Smooth muscle cell (in vitro differentiated cells): ENCODE measurements at regions not wholly inside any gene's neighbourhood (a gene's known extent, or its start where the extent isn't known, plus 50 kb on each side); places are given as distances from the start of the nearest gene placed in this dataset.
"Not testable (repeated sequence)": the region's sequence is repeated elsewhere in the genome, so short reads cannot be mapped to it uniquely, and the experiment has no call there.

Experiments
- DNase-seq: peaks from one replicate; lab custom pipeline; 2025; ENCODE audit not compliant: unreplicated experiment; lab: John Stamatoyannopoulos, UW
- H2AFZ ChIP-seq: fragments of 200-600 bp; sonication (generic); 2 replicates; pipeline ENCODE4 v1.6.0; 2016; ENCODE audit warnings: antibody characterized with exemption, low read depth, mild to moderate bottlenecking
- H3F3A ChIP-seq: fragments of 200-600 bp; sonication (generic); 2 replicates; pipeline ENCODE4 v1.6.0; 2017; ENCODE audit warnings: antibody characterized with exemption, low read depth
- H3K27ac ChIP-seq: fragments of 200-600 bp; sonication (generic); 2 replicates; pipeline ENCODE4 v1.5.1; 2016; ENCODE audit warnings: low read depth, mild to moderate bottlenecking
- H3K27me3 ChIP-seq: fragments of 200-600 bp; sonication (generic); 2 replicates; pipeline ENCODE4 v1.6.1; 2016; ENCODE audit warnings: low read depth, mild to moderate bottlenecking
- H3K36me3 ChIP-seq: fragments of 200-600 bp; sonication (generic); 2 replicates; pipeline ENCODE4 v1.5.1; 2016; ENCODE audit warnings: low read depth
- H3K4me1 ChIP-seq: fragments of 200-600 bp; sonication (generic); 2 replicates; pipeline ENCODE4 v1.5.1; 2016; ENCODE audit warnings: low read depth
- H3K4me2 ChIP-seq: fragments of 200-600 bp; sonication (generic); 2 replicates; pipeline ENCODE4 v1.6.0; 2016; ENCODE audit warnings: mild to moderate bottlenecking
- H3K4me3 ChIP-seq: fragments of 200-600 bp; sonication (generic); 2 replicates; pipeline ENCODE4 v1.5.1; 2016; ENCODE audit warnings: mild to moderate bottlenecking
- H3K79me2 ChIP-seq: fragments of 200-600 bp; sonication (generic); 2 replicates; pipeline ENCODE4 v1.6.0; 2016; ENCODE audit warnings: low read depth, mild to moderate bottlenecking
- H3K9ac ChIP-seq: fragments of 200-600 bp; sonication (generic); 2 replicates; pipeline ENCODE4 v1.6.0; 2016; ENCODE audit warnings: low read depth
- H3K9me3 ChIP-seq: fragments of 200-600 bp; sonication (generic); replicated peaks from 2 replicates; pipeline ENCODE4 v1.5.1; 2016; ENCODE audit warnings: low read depth
- H4K20me1 ChIP-seq: fragments of 200-600 bp; sonication (generic); 2 replicates; pipeline ENCODE4 v1.6.0; 2016; ENCODE audit warnings: low read depth
- WGBS: methylation state at CpG from one replicate; pipeline ENCODE4 v1.1.7; 2016; ENCODE audit warnings: low lambda C conversion rate; 5-methylcytosine and 5-hydroxymethylcytosine counted together
- TF ChIP-seq, protein P1 (sequence below): fragments of 200-600 bp; sonication (generic); IDR thresholded peaks from 2 replicates; pipeline ENCODE4 v1.5.1; 2017; ENCODE audit warnings: borderline replicate concordance, mild to moderate bottlenecking, antibody characterized with exemption; ENCODE audit not compliant: insufficient read depth, poor library complexity, severe bottlenecking

DNA sequence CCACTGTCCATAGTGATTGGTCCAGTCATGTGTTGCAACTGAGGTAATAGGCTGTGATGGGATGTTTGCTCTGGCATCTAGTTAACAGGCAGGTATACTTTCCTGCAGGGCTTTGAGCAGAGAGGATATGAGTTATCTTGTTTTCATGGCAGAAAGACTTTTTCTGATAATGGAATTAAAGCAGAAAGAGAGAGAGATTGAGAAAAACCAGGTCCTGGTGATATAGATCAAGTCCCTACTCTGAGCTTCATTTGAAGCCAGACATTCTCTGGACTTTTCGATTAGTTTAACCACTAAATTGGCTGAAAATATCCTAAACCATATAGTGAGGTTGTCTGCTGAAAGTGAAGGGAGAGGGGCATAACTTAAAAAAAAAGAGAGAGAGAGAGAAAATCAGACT is 233.8 kb upstream of the TBX18 start:
- Histone ChIP-seq H3K4me3 (no peak overlapping the region), H3K36me3 (no peaks in the 10 kb centered on the region), H3K9ac (no peak overlapping the region), H4K20me1 (no peaks in the 10 kb centered on the region), H3K4me1 (no peaks in the 10 kb centered on the region), H3K79me2 (no peaks in the 10 kb centered on the region), H3F3A (no peaks in the 10 kb centered on the region), H3K27ac (no peak overlapping the region), H3K4me2 (no peak overlapping the region), H2AFZ (no peak overlapping the region), H3K9me3 (no peaks in the 10 kb centered on the region), H3K27me3 (no peaks in the 10 kb centered on the region)
- WGBS = 72% methylated on average over 1 of the region's 1 CpG
- TF ChIP-seq, protein P1, sequence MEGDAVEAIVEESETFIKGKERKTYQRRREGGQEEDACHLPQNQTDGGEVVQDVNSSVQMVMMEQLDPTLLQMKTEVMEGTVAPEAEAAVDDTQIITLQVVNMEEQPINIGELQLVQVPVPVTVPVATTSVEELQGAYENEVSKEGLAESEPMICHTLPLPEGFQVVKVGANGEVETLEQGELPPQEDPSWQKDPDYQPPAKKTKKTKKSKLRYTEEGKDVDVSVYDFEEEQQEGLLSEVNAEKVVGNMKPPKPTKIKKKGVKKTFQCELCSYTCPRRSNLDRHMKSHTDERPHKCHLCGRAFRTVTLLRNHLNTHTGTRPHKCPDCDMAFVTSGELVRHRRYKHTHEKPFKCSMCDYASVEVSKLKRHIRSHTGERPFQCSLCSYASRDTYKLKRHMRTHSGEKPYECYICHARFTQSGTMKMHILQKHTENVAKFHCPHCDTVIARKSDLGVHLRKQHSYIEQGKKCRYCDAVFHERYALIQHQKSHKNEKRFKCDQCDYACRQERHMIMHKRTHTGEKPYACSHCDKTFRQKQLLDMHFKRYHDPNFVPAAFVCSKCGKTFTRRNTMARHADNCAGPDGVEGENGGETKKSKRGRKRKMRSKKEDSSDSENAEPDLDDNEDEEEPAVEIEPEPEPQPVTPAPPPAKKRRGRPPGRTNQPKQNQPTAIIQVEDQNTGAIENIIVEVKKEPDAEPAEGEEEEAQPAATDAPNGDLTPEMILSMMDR = no peak
- no peak for DNase-seq

DNA sequence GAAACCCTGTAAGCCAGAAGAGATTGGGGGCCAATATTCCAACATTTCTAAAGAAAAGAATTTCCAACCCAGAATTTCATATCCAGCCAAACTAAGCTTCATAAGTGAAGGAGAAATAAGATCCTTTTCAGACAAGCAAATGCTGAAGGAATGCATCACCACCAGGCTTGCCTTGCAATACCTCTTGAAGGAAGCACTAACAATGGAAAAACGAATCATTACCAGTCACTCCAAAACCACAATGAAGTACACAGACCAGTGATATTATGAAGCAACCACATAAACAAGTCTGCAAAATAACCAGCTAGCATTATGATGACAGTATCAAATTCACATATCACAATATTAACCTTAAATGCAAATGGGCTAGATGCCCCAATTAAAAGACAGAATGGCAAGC is 224.4 kb upstream of the TBX18 start:
- H2AFZ ChIP-seq, H3K9ac ChIP-seq, DNase-seq, H3K4me1 ChIP-seq, H3K27me3 ChIP-seq, H4K20me1 ChIP-seq, H3F3A ChIP-seq, H3K4me2 ChIP-seq, H3K79me2 ChIP-seq, H3K9me3 ChIP-seq, H3K36me3 ChIP-seq, H3K4me3 ChIP-seq, H3K27ac ChIP-seq: not testable (repeated sequence)
- 60% methylated on average over 1 of the region's 1 CpG for WGBS

DNA sequence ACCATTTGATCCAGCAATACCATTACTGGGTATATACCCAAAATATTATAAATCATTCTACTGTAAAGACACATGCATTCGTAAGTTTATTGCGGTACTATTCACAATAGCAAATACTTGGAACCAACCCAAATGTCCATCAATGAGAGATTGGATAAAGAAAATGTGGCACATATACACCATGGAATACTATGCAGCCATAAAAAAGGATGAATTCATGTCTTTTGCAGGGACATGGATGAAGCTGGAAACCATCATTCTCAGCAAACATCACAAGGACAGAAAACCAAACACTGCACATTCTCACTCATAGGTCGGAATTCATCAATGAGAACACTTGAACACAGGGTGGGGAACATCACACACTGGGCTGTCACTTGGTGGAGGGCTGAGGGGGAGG is 221.1 kb upstream of the TBX18 start:
- not testable (repeated sequence) for H4K20me1 ChIP-seq, H3K4me3 ChIP-seq, H3F3A ChIP-seq, DNase-seq, H2AFZ ChIP-seq, H3K27me3 ChIP-seq, H3K79me2 ChIP-seq, H3K4me2 ChIP-seq, H3K4me1 ChIP-seq, H3K27ac ChIP-seq, H3K36me3 ChIP-seq, H3K9ac ChIP-seq, H3K9me3 ChIP-seq
- WGBS = 95% methylated on average over 3 of the region's 3 CpGs

DNA sequence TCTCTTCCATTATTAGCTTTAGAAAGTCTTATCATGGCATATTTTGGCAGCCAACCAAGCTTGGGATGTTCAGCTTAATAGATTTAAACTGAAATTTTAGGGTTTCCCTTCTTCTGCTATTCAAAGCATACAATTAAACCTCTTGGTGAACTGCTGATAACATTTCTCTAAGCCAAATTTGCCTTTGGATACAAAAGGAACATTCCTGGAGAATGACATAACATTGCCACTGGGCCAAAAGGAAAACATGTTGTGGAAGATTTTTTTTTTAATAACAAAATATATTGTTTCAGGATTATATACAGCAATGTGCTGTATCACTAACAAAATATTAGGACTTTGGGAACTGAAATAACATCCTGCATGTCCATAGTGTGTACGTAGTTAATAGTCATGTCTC is 215.1 kb upstream of the TBX18 start:
- H3K9ac ChIP-seq = no peak overlapping the region
- H3K27ac ChIP-seq = no peak overlapping the region
- TF ChIP-seq, protein P1 = no peak
- H3K9me3 ChIP-seq = no peaks in the 10 kb centered on the region
- H3K4me2 ChIP-seq = no peak overlapping the region
- WGBS = 79% methylated on average over 1 of the region's 1 CpG
- H3K4me1 ChIP-seq = no peaks in the 10 kb centered on the region
- no peaks in the 10 kb centered on the region for H3F3A ChIP-seq
- H3K79me2 ChIP-seq = no peaks in the 10 kb centered on the region
- no peak overlapping the region for H3K4me3 ChIP-seq
- no peaks in the 10 kb centered on the region for H4K20me1 ChIP-seq
- H2AFZ ChIP-seq = no peak overlapping the region
- no peak for DNase-seq
- H3K27me3 ChIP-seq = peaks cover 2% of the 10 kb centered on the region
- H3K36me3 ChIP-seq = no peaks in the 10 kb centered on the region

DNA sequence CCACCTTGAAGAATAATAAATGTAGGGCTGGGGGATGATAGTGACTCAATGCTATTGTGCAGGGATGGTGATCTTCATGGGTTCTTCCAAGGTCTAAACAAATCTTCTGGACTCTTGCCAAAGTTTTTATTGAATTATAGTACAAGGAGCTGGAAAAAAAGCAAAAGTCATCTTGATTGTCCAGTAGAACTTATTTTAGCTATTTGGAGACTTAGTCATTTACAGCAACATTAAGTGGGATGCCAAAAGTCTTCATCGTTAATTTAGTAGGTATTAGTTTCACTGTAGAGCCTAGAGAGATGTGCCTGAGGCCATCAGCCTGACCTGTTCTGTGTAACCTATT is 212.9 kb upstream of the TBX18 start:
- Histone ChIP-seq H3K27me3 (peaks cover 6% of the 10 kb centered on the region), H3K79me2 (no peaks in the 10 kb centered on the region), H3F3A (no peaks in the 10 kb centered on the region), H3K27ac (no peak overlapping the region), H4K20me1 (no peaks in the 10 kb centered on the region), H3K36me3 (no peaks in the 10 kb centered on the region), H3K4me2 (no peak overlapping the region), H3K4me3 (no peak overlapping the region), H3K9me3 (no peaks in the 10 kb centered on the region), H2AFZ (no peak overlapping the region), H3K9ac (no peak overlapping the region), H3K4me1 (no peaks in the 10 kb centered on the region)
- TF ChIP-seq, protein P1 = no peak
- 93% methylated on average over 1 of the region's 1 CpG for WGBS
- no peak for DNase-seq
